HG03558 (cell line): ENCODE measurements at regions not wholly inside any gene's neighbourhood (a gene's known extent, or its start where the extent isn't known, plus 50 kb on each side); places are given as distances from the start of the nearest gene placed in this dataset.

Experiments
- ATAC-seq: cut with Tn5 transposase; IDR thresholded peaks from one replicate; pipeline ENCODE4 v1.9.1; 2021; ENCODE audit warnings: moderate number of reproducible peaks; ENCODE audit not compliant: unreplicated experiment; ENCODE audit errors: extremely low read depth

GRCh38 chr16:73163238-73163815, 115.4 kb upstream of the ZFHX3 start:
- ATAC-seq = no peak

- ATAC-seq = no peak
Measured at GRCh38 chr16:73161977-73162376, 114.0 kb upstream of the ZFHX3 start.

DNA sequence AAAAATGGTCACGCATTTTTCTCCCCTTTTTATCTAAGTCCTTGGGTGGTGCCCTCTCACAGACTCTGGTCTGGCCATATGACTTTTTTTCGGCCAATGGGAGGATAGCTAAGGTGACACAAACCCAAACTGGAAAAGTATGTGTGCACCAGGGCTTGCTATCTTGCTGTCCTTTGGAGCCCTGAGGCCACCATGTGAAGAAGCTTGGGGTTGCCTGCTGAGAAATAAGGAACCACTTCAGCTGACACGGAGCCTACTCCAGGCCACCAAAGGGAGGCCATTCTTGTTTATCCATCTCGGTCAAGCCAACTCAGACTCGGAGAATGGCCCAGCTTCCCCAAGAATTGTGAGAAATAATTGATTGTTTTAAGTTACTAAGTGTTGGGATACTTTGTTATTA, 111.4 kb upstream of the ZFHX3 start:
- ATAC-seq = no peak

GRCh38 chr16:73157861-73158260, 109.9 kb upstream of the ZFHX3 start:
- no peak for ATAC-seq

GRCh38 chr16:73154063-73154870, 106.3 kb upstream of the ZFHX3 start:
- no peak for ATAC-seq

GRCh38 chr16:73152386-73153125, 104.6 kb upstream of the ZFHX3 start:
- no peak for ATAC-seq

DNA sequence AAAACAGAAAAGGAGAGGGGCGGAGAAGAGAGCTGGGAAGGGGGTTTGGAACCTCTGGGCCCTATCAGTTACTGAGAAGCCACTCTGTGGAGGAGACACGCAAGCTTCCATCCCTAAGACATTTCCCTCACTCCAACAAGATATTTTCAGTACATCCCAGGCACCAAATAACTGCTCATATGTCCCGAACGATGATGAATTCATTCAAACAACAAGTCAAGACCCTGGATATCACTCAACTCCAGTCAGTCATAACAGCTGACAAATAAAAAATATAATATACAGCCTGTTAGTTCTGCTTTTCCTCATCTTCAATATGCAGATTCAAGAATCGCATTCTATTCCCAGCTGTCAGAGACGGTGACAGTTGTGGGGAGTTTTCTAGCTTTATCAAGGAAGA, 104.0 kb upstream of the ZFHX3 start:
- no peak for ATAC-seq

- ATAC-seq = no peak
Measured at GRCh38 chr16:73151225-73151624, 103.3 kb upstream of the ZFHX3 start.

- no peak for ATAC-seq
Measured at GRCh38 chr16:73150786-73151185, 102.9 kb upstream of the ZFHX3 start.

- ATAC-seq = no peak
Measured at GRCh38 chr16:73149334-73149733, 101.4 kb upstream of the ZFHX3 start.

- no peak for ATAC-seq
Measured at GRCh38 chr16:73147958-73148357, 100.0 kb upstream of the ZFHX3 start.

GRCh38 chr16:73145166-73145880, 97.4 kb upstream of the ZFHX3 start:
- ATAC-seq = no peak

- no peak for ATAC-seq
Measured at GRCh38 chr16:73143576-73144422, 95.9 kb upstream of the ZFHX3 start.

- no peak for ATAC-seq
Measured at GRCh38 chr16:73143002-73143401, 95.1 kb upstream of the ZFHX3 start.

DNA sequence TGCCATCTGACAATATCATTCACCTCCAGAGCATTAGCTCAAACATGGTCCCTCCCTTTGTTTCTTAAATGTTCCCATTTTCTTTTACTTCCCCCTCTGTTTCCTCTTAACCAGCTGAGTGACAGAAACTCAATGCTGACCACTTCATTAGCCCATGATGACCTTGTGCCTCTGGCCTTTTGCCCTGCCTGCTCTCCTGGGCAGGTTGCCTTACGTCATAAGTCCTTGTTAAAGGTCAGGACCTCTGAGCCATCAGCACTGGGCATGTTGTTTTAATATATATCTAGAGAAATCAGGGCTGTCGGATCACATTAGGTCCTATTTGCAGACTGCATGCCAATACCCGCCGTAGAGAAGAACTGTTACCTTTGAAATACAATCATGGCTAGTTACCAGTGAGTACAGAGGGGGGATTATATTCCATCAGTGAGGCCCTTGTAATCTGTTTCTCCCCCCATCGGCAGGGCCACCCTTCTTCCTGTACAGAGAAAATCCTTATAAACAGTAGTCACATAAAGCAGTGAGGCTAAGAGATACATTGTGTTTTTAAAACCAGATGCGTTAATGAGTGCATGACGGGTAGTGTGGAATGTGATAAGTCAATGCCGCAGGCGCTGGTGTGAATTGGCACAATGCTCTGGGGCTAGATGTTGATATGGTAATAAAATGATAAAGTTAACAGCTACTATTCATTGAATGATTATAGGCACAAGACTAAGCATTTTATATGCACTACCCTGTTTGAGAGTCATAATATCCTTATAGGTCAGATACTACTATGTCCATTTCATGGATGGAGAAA, 94.3 kb upstream of the ZFHX3 start:
- ATAC-seq = no peak

GRCh38 chr16:73140929-73141328, 93.0 kb upstream of the ZFHX3 start:
- no peak for ATAC-seq

GRCh38 chr16:73131156-73131862, 83.4 kb upstream of the ZFHX3 start:
- no peak for ATAC-seq

GRCh38 chr16:73129455-73129854, 81.5 kb upstream of the ZFHX3 start:
- no peak for ATAC-seq

DNA sequence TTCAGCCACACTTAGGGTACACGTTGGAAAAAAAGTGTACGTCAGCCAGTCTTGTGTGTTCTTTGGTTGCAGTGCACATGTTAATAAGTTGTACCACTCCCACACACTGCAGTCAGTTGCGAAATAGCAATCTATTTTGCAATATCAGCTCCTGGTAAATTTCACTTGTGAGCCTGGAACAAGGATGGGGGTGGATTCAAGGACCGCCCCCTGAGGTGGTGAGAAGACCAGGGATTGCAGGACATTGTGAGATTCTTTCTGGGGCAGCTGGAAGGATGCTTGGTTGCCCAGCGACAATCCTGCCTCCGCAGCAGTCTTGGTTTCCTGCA, 78.6 kb upstream of the ZFHX3 start:
- ATAC-seq = no peak
